HG03097 (cell line): ENCODE measurements at regions not wholly inside any gene's neighbourhood (a gene's known extent, or its start where the extent isn't known, plus 50 kb on each side); places are given as distances from the start of the nearest gene placed in this dataset.

ENCODE experiments used
- ATAC-seq: cut with Tn5 transposase; IDR thresholded peaks from one replicate; pipeline ENCODE4 v1.9.1; 2021; ENCODE audit not compliant: unreplicated experiment, low FRiP score

DNA sequence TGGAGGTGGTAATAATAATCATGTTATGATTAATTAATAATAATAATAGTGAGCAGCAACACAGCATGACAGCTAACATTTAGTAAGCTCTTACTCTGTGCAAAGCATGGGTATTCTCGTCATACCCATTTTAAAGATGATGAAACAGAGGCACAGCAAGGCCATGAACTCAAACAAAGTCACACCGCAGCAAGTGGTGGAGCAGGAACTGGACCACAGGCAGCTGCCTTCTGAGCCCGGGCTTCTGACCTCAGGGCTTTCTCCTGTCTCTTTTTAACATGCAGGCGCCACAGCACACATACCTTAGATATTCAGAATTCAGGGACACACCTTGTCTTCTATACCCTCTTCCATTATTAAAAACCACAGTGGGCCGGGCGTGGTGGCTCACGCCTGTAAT is 50.7 kb upstream of the SPATA12 start:
- no peak for ATAC-seq

DNA sequence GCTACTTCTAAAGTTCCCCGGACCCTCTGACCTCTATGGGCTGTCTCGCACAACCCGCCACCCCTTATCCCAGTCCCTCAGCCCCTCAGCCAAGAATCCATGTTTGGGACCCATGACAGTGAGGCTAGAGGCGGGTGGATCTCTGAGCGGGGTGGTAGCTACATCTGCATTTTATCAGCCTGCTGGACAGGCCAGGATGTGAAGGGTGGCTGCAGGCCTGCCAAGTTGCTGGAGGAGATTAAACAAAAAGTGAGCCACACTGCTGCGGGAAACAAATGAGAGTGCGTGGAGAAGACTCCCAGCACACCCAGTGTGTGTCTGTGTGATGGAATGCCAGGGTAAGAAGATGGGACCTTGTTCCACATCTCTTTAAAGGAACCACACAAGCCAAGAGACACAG is 51.1 kb upstream of the SPATA12 start:
- no peak for ATAC-seq

DNA sequence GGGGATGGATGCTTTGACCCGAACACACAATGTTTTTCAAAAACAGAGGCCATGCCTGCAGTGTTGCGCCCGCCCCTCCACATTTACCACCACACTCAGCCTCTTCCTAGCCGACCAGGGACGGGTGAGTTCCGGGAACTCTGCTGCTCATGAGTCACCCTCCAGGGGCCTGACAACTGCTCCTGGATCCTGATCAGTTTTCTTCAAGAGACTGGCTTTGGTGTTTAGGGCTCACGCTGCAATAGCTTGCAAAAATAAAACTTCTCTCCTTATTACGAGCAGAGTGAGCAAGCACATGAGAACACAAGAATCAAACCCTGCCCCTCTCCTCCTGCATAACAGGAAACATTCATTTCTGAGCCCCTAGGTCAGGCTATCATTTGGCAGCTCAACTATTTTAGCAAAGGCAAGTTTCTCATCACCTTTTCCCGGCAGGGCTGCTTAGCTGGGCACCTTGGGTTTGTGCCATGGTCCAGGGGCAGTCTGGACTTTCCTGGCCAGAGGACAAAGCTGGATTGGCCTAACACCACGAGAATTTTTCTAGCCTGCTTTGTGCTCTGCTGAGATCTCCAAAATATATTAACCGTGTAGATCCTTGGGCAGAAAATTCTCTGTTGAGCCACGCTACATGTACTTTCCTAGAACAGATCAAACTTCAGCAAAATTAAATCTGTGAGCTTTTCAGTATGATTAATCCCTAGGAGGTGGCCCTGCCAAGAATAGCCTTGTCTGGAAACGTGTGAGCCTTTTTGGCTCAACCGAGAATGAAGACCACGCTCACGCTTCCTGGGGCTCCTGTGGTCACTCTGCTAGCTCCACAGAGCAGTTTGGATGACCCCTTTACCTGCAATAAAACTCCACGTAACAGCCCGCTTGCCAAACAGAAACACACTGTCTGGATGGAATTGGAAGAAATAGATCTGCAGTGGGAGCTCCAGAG is 52.7 kb upstream of the SPATA12 start:
- no peak for ATAC-seq

DNA sequence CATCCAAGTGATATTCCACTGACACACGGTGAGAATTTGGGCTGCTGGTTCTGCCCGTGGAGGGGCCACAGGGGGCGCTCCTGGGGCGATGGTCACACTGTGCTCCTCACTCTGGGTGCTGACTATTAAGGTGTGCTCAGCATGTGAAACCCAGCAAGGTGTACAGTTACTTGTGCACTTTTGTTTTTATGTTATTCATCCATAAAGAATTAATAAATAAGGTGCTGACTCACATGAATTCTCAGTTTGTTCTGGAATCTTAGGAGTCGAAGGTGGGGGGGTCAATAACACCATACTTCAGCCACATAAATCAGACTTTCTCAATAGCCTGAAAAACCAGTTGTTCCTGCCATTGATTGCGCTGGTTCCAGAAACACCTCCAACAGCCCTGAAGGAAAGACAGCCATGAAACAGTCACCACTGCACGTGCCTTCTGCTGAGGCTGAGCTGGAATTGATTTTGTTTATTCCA is 53.5 kb upstream of the SPATA12 start:
- no peak for ATAC-seq

DNA sequence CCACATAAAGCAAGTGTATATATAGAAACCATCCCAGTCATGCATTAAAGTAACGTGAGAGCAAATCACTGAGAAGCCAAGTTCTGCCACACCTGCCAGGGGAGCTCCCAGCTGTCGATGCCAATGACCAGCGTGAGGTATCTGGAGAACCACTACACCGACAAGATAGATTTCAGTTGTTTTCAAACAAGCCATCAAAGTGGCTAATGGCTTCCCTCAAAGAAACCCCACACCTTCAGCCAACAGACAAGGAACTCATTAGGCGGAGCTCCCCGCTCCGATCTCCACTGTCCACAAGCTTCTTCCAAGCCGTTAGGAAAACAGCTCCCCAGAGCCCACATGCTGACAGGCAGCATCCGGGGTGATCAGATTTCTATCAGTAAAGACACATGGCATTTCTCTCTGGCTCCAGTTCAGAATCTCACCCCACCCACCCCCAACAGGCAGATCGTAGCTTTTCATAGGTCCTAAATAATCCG is 54.2 kb upstream of the SPATA12 start:
- ATAC-seq = no peak

DNA sequence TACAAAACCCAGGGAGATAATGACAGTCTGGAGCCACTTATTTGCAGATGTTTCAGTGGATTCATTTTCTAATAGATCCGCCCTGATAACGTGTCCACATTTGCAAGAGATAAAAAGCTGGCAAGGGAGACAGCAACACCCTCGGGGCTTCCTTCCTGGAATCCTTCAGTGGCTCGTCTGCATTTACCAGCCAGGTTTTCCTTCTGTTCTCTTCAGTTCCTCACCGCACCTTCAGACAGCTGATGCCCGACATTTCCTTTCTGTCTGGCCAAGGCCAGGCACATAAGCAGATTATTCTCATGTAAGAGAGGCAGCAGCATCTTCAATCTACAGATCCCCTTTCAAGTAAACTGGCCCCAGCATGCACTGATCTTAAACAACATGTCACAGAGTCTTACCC is 56.2 kb upstream of the SPATA12 start:
- no peak for ATAC-seq

DNA sequence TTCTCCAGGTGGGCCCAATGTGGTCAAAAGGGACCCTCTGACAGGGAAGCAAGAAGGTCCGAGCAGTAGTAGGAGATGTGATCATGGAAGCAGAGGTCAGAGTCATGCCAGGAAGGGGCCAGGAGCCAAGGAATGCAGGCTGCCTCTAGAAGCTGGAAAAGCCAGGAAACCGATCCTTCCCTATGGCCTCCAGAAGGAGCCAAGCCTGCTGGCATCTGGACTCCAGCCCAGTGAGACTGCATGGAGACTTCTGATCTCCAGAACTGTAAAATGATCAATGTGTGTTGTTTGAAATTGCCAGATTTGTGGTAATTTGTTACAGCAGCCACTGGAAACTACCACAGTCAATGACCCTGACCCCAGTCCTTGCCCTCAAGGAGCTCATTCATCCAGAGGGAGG is 56.8 kb upstream of the SPATA12 start:
- no peak for ATAC-seq

DNA sequence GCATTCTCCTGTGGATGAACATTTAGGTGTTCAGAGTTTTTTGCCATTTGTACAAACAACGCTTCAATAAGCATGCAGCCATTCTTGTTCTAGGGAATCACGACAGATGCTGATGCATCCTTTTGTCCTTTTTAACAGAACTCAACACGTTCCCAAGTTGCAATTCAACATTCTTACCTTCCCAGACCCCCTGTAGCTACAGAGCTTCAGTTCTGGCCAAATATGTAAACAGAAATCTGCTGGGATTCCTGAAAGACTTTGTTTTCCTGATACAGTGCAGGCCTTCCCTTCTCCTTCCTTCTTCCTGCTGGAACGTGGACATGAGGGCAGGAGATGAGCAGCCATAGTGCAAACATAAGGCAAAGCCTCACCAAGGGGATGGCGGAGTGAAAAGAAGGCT is 59.1 kb upstream of the SPATA12 start:
- no peak for ATAC-seq

DNA sequence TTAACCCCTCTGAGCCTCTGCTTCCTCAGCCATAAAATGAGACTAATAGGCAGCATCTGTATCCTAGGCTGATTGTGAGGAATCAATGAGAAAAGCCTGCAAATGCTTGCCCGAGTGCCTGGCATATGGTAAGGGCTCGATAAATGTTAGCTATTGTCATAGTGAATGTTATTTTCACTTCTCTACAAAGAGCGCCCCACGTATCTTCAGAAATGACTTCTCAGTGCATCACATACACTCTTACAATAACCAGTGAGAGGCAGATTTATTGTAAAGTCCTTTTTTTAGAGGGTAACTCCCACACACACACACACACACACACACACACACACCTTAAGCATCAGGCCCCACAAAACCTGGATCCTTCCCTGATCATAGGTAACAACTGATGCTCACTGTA is 60.5 kb upstream of the SPATA12 start:
- ATAC-seq = no peak

DNA sequence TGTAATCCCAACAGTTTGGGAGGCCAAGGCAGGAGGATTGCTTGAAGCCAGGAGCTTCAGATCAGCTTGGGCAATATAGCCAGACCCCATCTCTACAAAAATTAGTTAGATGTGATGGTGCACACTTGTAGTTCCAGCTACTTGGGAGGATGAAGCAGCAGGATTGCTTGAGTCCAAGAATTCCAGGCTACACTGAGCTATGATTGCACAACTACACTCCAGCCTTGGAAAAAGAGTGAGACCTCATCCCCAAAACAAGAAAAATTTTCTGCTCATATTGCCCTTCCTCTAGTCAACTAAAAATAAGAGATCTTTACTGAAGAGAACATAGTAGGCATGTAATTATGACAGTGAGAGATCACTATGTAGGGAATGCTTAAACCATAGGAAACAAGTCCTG is 60.9 kb upstream of the SPATA12 start:
- ATAC-seq = no peak

DNA sequence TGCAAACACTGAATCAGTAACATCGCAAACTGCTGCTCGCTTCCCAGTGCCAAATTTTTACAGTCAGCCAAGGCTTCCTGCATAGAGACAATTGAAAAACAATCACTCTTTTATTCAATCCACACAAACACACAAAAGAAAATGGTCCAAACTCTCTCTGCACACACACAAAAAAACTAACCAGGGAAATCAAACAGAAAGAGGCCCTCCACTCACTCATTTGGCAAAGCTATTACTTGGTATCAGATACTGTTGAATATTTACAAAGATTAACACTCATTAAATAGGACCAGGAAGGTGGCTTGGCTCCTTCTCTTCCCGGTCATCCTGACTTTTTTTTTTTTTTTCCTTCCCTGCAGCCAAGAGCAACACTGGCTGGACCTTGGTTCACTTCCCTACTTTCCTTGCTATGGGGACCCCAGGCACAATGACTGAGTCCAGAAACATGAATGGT is 62.4 kb upstream of the SPATA12 start:
- no peak for ATAC-seq

DNA sequence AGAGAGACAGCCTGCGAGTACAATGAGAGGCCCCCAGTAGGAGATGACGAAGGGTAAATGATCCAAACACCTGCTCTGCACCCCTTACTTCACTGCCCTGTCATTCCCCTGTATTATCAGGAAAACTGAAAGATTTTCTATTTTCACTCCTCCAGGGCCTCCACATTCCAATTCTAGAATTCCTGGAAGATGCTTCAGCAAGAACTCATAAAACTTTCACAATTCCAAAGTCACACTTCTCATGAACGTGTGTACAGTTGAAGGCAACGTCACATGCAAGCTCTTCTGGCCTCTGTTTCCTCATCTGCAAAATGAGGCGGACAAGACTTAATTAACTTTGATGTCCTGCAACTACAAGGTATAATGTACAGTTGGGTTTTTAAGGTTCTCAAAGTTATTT is 62.8 kb upstream of the SPATA12 start:
- no peak for ATAC-seq

DNA sequence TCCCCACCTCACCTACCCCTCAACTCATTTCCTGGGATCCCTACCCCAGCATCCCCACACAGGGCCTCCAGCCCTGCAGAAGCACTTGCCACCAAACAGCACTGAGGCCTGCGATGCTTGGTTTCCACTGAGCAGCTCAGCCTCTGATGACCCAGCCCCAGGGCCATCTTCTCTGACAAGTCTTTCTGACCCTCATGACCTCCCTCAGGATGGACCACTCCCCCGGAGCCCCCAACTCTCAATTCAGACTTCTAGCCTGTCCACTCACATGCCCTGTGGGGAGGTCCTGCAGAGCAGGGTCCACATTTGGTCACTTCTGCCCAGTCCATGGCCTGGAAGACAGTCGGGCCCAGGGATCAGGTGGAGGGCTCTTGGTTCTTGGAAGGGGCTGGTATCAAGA is 63.4 kb upstream of the SPATA12 start:
- ATAC-seq = no peak

DNA sequence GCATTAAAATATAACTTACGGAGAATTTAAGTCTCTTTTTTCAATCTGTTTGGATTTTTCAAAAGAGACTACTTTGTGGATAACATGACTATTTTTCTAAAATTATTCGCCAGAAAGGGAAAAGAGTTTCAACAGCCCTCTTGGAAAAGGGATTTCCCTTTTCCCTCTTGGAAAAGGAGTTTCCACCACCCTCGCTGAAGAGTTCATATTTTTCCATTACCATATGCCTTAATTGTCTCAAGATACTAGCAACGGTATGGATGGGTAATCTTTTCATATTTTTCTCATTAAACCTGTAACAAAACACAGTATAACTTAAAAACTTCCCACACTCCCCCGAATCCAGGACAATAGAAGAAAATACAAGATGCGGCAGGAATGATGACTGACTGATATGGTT is 66.1 kb upstream of the SPATA12 start:
- ATAC-seq = no peak

DNA sequence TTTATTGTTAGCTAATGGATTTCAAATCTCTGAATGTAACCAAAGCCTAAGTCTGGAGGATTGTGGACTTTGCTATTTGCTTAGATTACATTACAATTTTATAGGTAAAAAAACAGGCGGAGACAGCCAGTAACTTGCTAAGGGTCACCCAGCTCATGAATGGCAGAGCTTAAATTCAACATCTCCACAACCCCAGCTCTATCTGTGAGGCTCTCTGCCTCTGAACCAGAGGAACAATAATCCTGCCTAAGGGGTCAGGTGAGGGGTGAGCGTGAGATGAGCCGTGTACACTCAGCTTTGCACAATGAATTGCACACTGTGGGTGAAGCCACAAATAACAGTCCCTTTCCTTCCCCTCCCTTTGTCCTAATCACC is 69.8 kb upstream of the SPATA12 start:
- ATAC-seq = no peak

DNA sequence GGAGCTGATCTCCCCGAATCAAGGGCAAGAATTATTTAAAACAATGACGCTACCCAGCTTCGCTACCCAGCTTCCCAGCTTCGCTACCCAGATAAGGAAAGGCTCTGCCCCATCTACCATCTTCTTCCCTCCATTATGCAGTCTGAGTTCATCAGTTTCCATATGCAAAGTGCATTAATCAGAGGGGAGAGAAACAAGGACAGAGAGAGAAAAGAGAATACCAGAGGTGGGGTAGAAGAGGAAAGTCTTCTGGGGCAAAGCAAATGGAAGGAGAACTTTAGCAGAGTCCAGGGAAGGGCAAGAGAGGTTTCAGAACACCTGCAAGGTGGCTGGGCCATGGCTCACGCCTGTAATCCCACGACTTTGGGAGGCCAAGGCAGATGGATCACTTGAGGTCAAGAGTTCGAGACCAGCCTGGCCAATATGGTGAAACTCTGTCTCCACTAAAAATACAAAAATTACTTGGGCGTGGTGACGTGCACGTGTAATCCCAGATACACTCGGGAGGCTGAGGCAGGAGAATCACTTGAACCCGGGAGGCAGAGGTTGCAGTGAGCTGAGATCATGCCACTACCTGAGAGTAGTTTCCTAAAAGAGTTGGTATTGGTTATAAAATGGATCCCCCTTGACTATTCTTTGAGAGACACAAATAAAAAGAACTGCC is 70.4 kb upstream of the SPATA12 start:
- no peak for ATAC-seq

DNA sequence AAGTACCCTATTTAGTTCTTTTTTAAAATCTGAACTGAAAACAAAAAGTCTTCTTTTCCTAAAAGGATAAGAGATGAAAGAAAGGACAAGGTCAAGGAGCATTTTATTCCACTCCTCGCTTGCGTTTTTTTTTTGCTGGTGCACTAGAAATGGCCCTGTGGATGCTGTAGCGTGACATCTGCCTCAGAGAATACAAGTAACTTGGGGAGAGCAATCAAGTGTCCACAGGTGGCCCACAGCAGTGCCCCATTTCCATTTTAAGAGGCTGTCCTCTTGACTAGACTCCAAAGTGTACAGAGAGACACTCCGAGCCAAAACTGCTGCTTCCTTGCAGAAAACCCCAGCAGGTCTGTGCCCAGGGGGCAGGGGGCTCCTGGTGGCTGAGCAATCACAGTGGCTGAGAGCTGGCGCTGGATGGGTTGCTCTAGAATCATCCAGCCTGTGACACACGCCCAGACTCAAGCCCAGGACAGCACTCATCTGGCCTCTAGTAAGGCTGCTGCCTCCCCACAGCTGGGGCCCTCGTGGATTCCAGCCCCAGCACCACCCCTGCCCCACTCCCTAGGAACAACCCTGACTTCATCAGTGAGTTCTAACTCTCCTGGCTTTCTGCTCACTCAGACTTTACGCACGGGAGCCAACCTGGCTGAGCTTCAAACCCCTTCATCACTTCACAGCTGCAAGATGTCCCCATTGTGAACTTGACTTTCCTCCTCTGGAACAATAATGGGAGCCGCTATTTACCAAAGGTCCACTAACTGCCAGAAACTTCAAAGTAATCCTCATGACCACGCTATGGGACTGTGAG is 71.1 kb upstream of the SPATA12 start:
- no peak for ATAC-seq

DNA sequence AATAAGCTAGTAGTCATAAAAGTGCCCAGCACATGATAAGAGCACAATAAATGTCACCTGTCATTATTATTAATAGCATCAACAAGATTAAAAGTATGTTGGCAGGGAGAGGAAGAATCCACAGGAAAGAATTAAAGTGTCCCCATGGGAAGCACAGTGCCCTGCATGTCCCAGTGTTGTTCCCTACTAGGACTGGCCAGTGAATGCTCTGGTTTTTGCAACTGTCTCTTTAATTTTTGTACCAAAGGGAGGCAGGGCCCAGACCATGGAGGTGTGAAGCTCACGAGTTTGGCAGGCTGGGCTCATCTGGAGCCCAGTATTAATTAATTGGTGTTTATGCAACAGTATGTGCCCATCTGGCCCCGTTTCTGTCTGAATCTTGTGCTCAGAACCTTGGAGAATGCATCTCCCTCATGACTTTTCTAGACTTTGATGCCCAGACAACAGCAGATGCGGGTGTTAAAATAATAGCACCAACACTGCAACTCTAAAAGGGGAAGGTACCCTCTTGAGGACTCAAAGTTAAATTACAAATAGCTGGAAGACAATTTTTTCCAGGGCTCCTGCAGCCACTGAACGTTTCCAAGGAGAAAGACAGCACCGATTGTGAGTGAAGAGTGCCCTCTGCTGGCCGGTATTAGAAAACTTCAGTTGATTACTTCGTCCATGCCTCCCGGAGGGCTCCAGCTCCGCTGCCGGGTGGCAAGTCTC is 71.9 kb upstream of the SPATA12 start:
- no peak for ATAC-seq

DNA sequence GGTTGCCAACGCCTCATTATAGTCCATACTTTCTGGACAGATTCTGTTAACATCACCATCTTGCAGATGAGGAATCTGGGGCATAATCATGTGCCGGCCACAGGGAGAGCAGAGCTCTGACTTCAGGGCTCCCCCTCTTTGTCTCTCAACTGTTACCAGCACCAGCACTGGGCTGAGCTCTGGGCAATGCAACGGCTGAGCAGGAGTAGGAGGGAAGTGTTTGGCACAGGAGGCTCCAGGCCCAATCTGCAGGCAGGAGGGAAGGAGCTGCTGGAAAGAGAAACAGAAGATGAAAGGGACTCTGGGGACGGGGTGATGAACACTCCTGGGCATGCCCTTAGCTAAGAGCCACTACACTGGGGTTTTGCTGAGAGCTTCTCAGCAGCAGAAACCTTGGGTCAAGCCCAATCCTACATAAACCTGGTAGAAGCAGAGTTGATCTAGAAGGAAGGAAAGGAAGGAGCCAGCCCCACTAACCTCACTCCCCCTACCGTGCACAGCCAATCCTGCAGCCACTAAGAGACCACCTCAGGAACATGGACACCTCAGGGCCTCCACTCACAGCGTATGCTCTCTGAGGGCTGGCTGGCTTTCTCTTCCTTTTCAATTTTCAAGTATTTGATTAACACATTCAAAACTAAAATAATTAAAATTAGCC is 73.1 kb upstream of the SPATA12 start:
- no peak for ATAC-seq

DNA sequence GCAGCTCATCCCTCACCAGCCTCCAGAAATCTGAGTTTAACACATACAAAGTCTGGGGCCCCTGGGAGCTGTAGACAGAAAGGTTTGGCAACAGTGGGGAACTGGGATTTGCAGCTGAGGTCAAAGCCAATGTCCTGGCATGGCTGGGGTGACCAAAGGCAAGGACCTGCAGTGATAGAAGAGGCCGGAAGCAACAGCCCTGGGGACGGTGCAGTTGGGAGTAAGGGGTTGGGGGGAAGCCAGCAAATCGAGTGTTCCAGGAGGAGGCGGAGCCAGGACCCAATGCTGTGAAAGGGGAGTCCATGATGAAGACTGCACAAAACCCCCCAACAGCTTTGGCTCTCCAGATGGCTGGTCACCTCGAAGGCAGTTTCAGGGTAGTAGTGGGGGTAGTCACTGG is 74.1 kb upstream of the SPATA12 start:
- ATAC-seq = no peak
